SK-N-SH (cell line): ENCODE measurements at regions not wholly inside any gene's neighbourhood (a gene's known extent, or its start where the extent isn't known, plus 50 kb on each side); places are given as distances from the start of the nearest gene placed in this dataset.

Experiments used
- CTCF ChIA-PET: fragments of 300-600, 350-600 bp; formaldehyde crosslinking; extraction: SDS; loops from one replicate; lab custom pipeline; 2021; lab: Yijun Ruan, JAX
- POLR2A ChIA-PET: fragments of 350-600 bp; sonication (Branson Sonifier 250); formaldehyde crosslinking; extraction: SDS; loops from one replicate; lab custom pipeline; 2020; ENCODE audit warnings: antibody characterized with exemption, inconsistent platforms; lab: Yijun Ruan, JAX
- DNase-seq: peaks from one replicate; pipeline ENCODE4 v3.0.0; 2012
- H2AFZ ChIP-seq: fragments of 200-600 bp; sonication (generic); 2 replicates; pipeline ENCODE4 v1.8.1; 2016; ENCODE audit warnings: antibody characterized with exemption, mild to moderate bottlenecking, low read depth
- H3F3A ChIP-seq: fragments of 200-600 bp; sonication (generic); replicated peaks from 2 replicates; pipeline ENCODE3; 2016; ENCODE audit warnings: antibody characterized with exemption, mild to moderate bottlenecking; ENCODE audit not compliant: insufficient read depth
- H3K27ac ChIP-seq, 2 experiments: fragments of 200-500 bp in 1 of 2; fragments of 200-600 bp in 1 of 2; sonication (Bioruptor generic) in 1 of 2; sonication (generic), shearing (Covaris generic) in 1 of 2; 2 replicates each; pipeline versions ENCODE4 v1.5.1 to v1.6.1; 2014 to 2016; ENCODE audit warnings: low read depth in 2 of 2, inconsistent platforms in 1 of 2, low read length in 1 of 2, mild to moderate bottlenecking in 1 of 2, mixed read lengths in 1 of 2
- H3K27me3 ChIP-seq: fragments of 200-600 bp; sonication (generic), shearing (Covaris generic); 2 replicates; pipeline ENCODE4 v1.6.1; 2016; ENCODE audit warnings: mixed run types; ENCODE audit not compliant: insufficient read depth
- H3K36me3 ChIP-seq, 2 experiments: fragments of 200-500 bp in 1 of 2; fragments of 200-600 bp in 1 of 2; sonication (Bioruptor generic) in 1 of 2; sonication (generic) in 1 of 2; replicated peaks in 1 of 2; 2 replicates each; pipeline versions ENCODE3 to v1.5.1; 2014 to 2016; ENCODE audit warnings: low read length in 1 of 2, mild to moderate bottlenecking in 1 of 2; ENCODE audit not compliant: insufficient read depth in 2 of 2, control insufficient read depth in 1 of 2
- H3K4me1 ChIP-seq, 2 experiments: fragments of 200-500 bp in 1 of 2; fragments of 200-600 bp in 1 of 2; sonication (Bioruptor generic) in 1 of 2; sonication (generic), shearing (Covaris generic) in 1 of 2; 2 replicates each; pipeline versions ENCODE4 v1.5.1 to v1.6.1; 2014 to 2016; ENCODE audit warnings: low read depth in 1 of 2, low read length in 1 of 2, mixed run types in 1 of 2; ENCODE audit not compliant: insufficient read depth in 2 of 2, control insufficient read depth in 1 of 2
- H3K4me2 ChIP-seq: fragments of 200-600 bp; sonication (generic), shearing (Covaris generic); 2 replicates; pipeline ENCODE4 v1.6.1; 2017; ENCODE audit warnings: mixed run types
- H3K4me3 ChIP-seq, 2 experiments: fragments of 200-500 bp in 1 of 2; fragments of 200-600 bp in 1 of 2; sonication (Bioruptor generic) in 1 of 2; sonication (generic), shearing (Covaris generic) in 1 of 2; 2 replicates each; pipeline versions ENCODE4 v1.5.1 to v1.8.1; 2014 to 2016; ENCODE audit warnings: low read depth in 2 of 2, inconsistent platforms in 1 of 2, low read length in 1 of 2, mild to moderate bottlenecking in 1 of 2, mixed read lengths in 1 of 2, moderate library complexity in 1 of 2
- H3K79me2 ChIP-seq: fragments of 200-600 bp; sonication (generic); 2 replicates; pipeline ENCODE4 v1.8.1; 2017; ENCODE audit warnings: mild to moderate bottlenecking; ENCODE audit not compliant: insufficient read depth
- H3K9ac ChIP-seq: fragments of 200-600 bp; sonication (generic); 2 replicates; pipeline ENCODE4 v1.6.1; 2017; ENCODE audit warnings: mixed run types
- H3K9me2 ChIP-seq: fragments of 200-600 bp; sonication (generic); 2 replicates; pipeline ENCODE4 v1.6.1; 2017; ENCODE audit warnings: mixed run types
- H3K9me3 ChIP-seq: fragments of 200-600 bp; sonication (generic); 2 replicates; pipeline ENCODE4 v1.6.1; 2017; ENCODE audit warnings: mixed run types, mild to moderate bottlenecking, moderate library complexity
- H4K20me1 ChIP-seq: fragments of 200-600 bp; sonication (generic); 2 replicates; pipeline ENCODE4 v1.6.1; 2017; ENCODE audit warnings: mild to moderate bottlenecking, mixed run types; ENCODE audit not compliant: insufficient read depth
- GATA2 ChIP-seq: sonication (generic); formaldehyde crosslinking; IDR thresholded peaks from 2 replicates; pipeline ENCODE4 v1.5.0; 2020; ENCODE audit warnings: mild to moderate bottlenecking, missing genetic modification reagents
- IRF3 ChIP-seq: fragments of 150-350 bp; IDR thresholded peaks from 2 replicates; pipeline ENCODE4 v1.6.1; 2016; ENCODE audit warnings: mild to moderate bottlenecking, low read depth, low read length
- JUND ChIP-seq: IDR thresholded peaks from 2 replicates; pipeline ENCODE4 v1.4.0; 2012
- MAX ChIP-seq: IDR thresholded peaks from 2 replicates; pipeline ENCODE4 v1.4.0; 2012; ENCODE audit warnings: low read depth
- MXI1 ChIP-seq: IDR thresholded peaks from 2 replicates; pipeline ENCODE4 v1.6.1; 2012; ENCODE audit warnings: mild to moderate bottlenecking, low read depth, low read length, improper control_type of control experiment
- SMC3 ChIP-seq: IDR thresholded peaks from 2 replicates; pipeline ENCODE4 v1.6.1; 2012; ENCODE audit warnings: low read depth, low read length, improper control_type of control experiment
- WGBS: methylation state at CpG from one replicate; pipeline ENCODE4 v1.1.6; 2017; ENCODE audit warnings: low lambda C conversion rate; 5-methylcytosine and 5-hydroxymethylcytosine counted together

GRCh38 chr5:129853588-129853987 is 50.7 kb upstream of the CHSY3 start:
- H4K20me1 ChIP-seq = no peaks in the 10 kb centered on the region
- H3K4me3 ChIP-seq = no peak overlapping the region
- no peaks in the 10 kb centered on the region for H3K36me3 ChIP-seq
- WGBS = 3% methylated on average over 5 of the region's 5 CpGs
- no peaks in the 10 kb centered on the region for H3K9me3 ChIP-seq
- H3K9me2 ChIP-seq = no peaks in the 10 kb centered on the region
- POLR2A ChIA-PET = no interaction called here
- H3K79me2 ChIP-seq = no peaks in the 10 kb centered on the region
- H3K9ac ChIP-seq = no peak overlapping the region
- H2AFZ ChIP-seq = no peak overlapping the region
- H3F3A ChIP-seq = no peaks in the 10 kb centered on the region
- no peak overlapping the region for H3K27ac ChIP-seq
- CTCF ChIA-PET = interaction anchor here (0.7 to 7.2 kb wide), 10 partner anchors 10 to 1891 kb away, joined by 3 to 93 read pairs (median 4); partner anchors contain the start of gene CHSY3
- H3K4me1 ChIP-seq = no peaks in the 10 kb centered on the region
- no peak for DNase-seq
- peaks cover 4% of the 10 kb centered on the region; the same call in 1 of the 2 replicates for H3K27me3 ChIP-seq
- TF ChIP-seq JUND (no peak), SMC3 (no peak), MXI1 (no peak), IRF3 (no peak), GATA2 (CRISPR knock-in tag) (no peak), MAX (no peak)
- no peak overlapping the region for H3K4me2 ChIP-seq
